ENCODE measurements at regions not wholly inside any gene's neighbourhood (a gene's known extent, or its start where the extent isn't known, plus 50 kb on each side); places are given as distances from the start of the nearest gene placed in this dataset.

DNA sequence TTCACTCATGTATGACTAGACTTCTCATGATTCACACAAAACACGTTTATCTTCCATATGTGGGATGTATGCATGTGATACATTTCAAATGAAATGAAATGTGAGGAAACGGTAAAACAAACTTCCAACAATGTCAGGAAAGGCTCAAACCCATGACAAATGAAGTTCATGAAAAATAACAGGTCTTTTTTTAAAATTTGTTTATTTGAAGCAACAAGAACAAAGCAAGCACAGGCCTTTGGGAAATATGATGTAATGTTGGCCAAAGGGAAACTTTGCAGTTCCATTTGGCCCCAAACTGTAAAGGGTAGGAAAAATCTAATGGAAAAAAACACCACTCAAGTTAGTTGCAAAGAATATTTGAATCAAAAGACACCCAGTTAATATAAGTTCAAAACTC lies 463.8 kb upstream of the ARGLU1 start:
- intact Hi-C loops (cut with DNase I) = no loop called here

DNA sequence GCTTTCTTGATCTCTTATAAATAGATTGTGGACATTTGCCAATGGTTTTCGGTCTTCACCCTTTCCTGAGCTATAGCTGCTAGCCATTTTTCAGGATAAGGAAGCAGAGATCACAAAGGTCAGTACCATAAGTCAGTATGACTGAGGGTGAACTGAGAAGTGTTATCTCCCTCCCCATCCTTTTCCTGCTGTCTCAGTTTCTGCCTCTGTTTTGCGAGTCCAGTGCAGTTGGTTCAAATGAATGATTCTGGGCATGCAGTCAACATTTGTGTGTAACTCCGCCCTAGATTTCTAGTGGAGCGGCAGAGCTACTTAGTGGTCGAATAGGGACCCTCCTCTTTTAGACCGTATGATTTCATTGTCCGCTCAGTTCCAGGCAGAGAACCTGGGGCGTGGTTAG lies 460.8 kb upstream of the ARGLU1 start:
- intact Hi-C loops (cut with DNase I) = no loop called here
- no peak for DNase-seq

More for the DNA sequence above, 463.8 kb upstream of the ARGLU1 start:
- DNase-seq = no peak

DNA sequence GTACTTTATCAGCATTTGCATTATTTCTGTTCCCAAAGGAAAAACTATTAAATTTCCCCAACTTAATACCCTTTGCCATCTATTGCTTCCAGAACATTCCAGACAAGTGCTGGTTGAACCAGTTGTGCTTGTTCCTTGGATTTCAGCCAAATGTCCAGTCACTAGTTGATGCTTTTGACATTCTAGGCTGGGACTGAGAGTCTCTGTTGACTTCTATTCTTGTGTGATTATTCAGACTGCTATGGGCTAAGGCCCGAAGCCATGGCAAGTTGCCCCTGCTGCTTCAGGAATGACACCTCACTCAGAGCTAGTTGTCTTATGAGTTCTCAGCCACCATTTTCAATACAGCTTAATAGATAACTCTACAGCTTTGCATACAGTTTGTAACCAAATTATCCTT lies 458.1 kb upstream of the ARGLU1 start:
- peak in 1 of 42 donors; percentile 12 for DNase-seq
- intact Hi-C loops (cut with DNase I) = no loop called here

DNA sequence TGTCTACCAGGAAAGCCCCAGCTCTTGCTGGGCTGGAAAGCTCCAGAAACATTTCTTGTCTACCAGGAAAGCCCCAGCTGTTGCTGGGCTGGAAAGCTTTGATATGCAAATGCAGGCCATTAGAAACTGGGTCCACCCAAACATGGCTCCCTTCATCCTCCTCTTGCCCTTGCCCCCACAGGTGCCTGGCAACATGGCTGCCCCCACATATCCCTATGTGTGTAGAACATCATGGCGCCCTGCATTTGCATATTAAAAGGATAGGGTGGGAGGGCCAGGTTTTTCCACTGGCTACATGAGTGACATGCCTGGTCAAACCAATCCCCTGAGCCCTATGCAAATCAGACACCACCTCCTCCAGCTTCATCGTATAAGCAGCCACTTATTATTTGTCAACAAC lies 455.4 kb upstream of the ARGLU1 start:
- intact Hi-C loops (cut with DNase I) = no loop called here
- no peak for DNase-seq

DNA sequence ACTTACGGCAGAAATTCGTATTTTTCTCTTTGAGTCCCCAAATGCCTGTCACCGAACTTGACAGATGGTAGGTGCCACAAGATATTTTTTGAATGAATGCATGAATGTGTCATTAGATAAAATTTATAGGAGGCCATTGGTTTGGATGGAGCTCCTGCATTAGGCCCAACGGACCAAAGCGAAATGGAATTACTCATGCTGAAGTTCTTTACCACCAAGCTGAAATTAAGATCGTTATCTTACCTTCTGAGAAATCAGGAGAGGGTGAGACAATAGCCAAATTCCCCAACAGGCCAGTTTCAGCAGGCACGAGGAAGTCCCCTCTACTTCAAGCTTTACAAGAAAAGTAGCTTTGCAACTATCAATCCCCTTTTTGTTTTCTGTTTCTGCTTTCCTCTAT lies 452.5 kb upstream of the ARGLU1 start:
- no peak for DNase-seq
- intact Hi-C loops (cut with DNase I) = no loop called here

DNA sequence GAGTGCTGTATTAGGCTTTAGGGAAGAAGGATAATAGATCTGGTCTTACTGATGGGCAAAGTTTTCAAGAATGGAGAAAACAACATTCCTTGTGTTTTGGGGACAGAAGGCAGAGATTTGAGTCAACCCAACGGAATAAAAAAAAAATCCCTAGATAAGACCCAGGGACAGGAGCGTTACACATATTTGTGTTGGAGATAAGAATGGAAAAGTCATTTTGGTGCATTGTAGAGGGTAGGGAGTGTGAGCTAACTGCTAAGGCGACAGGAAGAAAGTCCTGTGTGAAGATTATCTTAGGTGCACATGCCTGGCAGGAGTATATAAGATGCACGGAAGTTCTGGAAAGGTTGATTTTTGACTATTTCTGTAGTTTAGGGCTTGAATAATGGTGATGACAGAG lies 450.3 kb upstream of the ARGLU1 start:
- no peak for DNase-seq
- intact Hi-C loops (cut with DNase I) = no loop called here

DNA sequence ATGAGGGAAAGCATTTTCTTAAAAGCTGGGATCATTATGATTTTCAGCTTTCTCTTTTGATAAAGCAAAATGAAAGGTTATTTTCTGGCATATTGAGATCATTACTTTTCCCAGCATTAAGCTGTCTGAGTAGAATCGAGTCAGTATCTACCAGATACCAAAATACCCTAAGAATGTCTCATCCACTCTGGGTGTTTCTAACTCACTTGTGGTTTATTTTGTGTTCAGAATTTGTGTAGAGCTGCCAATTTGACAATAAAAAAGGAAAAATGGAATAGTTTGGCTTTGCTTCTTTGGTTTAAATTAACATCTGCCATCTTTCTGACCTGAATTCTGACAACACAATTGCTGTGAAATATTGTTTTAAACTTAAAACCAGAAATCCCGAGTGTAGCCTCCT lies 438.7 kb upstream of the ARGLU1 start:
- intact Hi-C loops (cut with DNase I) = no loop called here
- no peak for DNase-seq

DNA sequence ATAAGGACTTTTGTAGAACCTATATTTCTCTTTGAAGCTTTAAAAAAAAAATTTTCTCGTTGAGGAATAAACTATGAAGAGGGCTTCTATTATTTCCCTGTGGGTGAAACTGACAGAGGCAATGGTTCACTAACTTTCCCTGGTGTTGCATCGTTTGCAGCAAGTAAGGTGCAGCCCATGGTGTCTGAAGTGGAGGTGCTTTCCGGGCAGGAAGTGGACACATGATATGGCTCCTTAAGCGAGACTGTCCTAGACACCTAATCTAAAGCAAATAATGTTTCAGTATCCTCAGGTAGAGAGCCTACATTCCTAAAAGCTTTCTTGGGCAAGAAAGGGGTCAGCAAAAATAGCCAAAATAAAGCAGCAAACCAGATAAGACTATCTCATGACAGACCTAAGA lies 437.6 kb upstream of the ARGLU1 start:
- intact Hi-C loops (cut with DNase I) = no loop called here
- no peak for DNase-seq

DNA sequence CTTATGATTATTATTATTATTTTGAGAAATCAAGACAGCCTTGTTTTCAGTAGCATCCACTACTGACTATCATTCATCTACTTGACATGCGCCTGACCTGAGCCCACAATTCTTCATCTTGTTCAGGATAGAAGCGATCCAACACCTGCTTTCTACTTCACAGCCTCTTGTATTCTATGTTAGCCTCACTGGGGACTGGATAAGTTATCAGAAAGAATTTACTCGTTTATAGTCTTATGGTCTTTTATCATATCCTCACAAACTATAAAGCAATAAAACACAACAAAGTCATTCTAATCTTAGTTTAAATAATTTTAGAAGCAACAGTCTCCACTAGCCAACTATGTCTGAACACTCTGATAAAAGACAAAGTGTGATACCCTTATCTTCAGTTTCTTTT lies 436.0 kb upstream of the ARGLU1 start:
- intact Hi-C loops (cut with DNase I) = no loop called here
- no peak for DNase-seq

DNA sequence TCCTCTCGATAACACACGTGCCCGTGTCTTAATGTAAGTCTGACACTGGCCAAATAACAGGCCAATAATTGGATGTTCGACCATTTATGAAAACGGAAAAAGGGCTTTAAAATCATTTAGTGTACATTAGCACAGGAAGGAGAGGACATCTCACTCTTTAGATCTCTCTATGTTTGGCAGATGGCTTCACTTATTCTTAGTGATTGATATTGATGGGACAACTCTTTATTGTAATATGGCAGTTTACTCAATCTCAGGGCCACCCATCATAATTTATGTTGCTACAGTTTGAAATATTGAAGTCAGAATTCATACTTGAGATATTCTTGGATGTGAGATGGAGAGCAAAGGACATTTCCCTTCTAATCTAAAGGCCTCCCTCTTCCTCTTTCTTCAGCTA lies 430.7 kb upstream of the ARGLU1 start:
- no peak for DNase-seq
- intact Hi-C loops (cut with DNase I) = no loop called here

DNA sequence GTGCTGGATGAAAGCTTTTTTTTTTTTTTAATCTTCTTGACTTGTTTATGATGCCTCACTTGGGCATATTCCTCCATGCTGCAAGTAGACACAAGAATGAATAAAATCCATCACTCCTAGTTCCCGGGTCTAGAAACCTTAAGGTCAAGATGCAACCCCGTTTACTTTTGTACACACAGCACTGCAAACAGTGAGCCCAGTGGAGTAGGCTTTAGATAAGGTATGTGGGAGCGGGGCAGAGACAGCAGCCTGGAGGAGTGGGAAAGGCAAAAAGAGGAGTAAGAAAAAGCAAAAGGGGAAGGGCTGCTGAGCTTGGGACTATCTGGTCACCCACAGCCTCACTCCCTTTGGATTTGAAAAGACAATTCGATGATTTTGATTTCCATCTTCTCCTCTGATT lies 429.8 kb upstream of the ARGLU1 start:
- intact Hi-C loops (cut with DNase I) = no loop called here
- DNase-seq = no peak

DNA sequence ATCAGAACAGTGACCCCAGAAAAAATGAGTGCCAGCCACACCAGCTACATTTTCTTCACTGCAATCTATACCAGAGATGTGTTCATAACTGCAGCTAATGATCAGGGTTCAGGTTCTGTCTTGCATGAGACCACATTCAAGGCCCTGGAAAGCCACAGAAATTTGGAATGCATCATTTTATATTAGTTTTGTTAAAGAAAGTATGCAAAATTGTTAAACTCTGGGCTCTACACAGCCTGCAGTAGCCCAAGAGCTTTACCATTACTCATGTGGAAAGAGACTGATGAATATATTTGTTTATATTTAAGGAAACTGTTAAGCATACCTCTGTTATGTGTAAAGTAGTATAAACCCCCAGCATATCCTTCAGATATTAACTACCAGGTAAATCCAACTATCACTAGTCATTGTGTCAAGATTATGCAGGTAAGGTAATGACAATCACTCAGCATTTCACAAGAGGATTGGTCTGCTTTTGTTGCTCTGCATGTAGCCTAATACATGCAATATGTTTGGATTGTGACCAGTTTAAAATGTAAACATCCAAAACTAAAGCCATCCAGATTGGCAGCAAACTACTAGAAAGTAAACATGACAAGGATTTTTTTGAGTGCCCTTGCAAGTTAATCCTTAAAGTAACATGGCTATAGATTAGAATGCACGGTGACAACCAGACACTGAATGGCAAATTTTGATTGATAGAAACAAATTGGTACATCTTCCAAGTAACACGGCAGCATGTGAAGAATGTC lies 429.1 kb upstream of the ARGLU1 start:
- no peak for DNase-seq
- intact Hi-C loops (cut with DNase I) = no loop called here

DNA sequence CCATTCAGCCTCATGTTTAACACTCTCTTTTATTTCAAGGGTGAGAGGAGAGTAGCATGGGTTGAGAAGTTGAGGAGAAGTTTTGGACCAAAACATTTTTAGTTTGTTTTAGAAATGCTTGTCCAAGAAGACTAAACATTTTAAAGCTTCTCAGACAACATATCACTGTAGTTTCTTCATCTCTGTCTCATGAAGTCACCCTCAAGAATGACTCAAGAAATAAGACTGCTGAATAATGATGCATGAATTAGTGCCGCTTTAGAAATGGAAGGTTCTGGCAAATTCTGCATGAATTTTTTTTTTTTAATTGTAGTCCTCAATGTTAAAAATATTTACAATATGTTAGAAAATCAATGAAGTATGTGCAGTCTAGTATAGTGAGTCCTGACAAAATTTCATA lies 422.7 kb upstream of the ARGLU1 start:
- intact Hi-C loops (cut with DNase I) = no loop called here
- DNase-seq = no peak

DNA sequence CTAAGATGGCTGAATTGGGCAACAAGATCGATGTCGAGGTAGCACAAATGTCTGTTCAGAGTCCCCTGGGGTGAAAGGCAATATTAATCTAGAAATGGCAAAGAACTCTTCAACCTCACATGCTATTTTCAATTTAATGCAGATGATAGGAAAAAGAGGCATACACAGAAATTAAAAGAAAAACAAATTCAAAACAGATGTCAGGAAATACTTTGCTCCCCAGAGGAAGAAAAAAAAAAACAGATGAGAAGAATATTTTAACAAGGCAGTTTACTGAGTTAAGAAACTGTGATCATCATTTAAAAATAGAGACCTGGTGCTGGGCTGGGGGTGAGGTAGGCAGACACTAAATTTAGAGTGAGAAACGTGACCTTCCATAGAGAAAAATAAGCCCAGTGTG lies 421.9 kb upstream of the ARGLU1 start:
- no peak for DNase-seq
- intact Hi-C loops (cut with DNase I) = no loop called here

DNA sequence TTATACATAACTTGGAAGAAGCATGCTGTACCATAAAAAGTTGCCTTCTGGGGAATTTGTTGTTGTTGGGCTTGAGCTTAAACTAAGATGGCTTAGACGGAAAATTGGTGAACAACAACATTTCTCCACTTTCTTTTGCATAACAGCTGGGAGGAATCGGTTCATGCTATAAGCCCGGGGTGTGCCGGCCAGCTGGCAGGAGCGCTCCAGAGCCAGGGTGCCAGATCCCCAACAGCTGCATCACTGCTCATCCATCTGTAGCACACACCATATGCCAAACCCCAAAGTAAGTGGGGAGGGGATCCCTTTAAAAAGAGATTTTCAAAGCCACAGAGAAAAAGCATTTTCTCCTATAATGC lies 419.5 kb upstream of the ARGLU1 start:
- intact Hi-C loops (cut with DNase I) = no loop called here
- DNase-seq = no peak

DNA sequence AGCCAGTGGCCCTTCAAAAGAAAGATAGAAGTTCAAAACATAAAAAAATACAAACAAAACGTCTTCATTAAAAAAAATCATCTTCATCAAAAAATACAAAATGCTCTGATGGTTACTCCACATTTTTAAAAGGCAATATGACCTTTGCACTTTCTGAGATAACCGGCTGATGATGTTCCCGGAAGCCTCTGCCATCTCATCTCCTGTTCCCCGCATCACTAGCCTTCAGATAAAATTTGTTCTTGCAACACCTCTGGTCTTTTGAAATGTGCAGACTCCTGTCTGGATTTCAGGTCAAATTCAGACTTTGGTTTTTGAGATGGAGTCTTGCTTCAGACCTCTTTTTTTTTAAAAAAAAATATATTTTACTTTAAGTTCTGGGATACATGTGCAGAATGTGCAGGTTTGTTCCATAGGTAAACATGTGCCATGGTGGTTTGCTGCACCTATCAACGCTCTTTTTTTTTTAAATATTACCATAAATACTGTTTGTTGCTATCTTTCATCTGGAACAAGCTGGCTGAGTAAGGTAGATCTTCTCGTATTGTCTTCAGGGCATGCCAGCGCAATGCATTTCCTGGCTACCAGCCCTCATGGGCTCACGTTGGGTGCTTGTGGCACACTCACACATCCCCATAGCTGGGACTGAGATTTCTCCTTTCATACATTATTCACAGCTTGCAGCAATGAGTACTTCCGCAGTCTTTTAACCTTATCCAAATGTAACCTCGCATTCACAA lies 418.9 kb upstream of the ARGLU1 start:
- no peak for DNase-seq
- intact Hi-C loops (cut with DNase I) = no loop called here

DNA sequence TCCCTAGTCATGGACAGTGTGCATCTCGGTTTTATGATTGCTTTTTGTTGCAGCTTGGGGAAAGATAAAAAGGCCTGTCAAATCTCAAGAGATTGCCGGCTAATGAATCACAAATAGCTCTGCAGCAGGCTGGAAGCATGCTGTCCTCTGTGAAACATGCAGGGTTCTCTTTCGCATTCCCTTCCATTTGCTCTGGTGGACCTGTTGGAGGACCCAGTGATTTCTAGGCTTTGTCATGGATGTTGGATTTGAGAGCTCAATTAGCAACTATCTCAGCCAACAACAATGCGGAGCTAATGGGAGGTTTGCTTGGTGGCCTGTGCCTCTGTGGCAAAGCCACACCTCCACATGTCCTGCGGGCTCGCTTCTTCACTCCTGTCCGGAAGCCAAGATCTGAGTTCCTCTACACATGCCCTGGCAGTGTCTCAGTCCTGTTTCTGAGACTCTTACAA lies 418.1 kb upstream of the ARGLU1 start:
- intact Hi-C loops (cut with DNase I) = no loop called here
- no peak for DNase-seq

DNA sequence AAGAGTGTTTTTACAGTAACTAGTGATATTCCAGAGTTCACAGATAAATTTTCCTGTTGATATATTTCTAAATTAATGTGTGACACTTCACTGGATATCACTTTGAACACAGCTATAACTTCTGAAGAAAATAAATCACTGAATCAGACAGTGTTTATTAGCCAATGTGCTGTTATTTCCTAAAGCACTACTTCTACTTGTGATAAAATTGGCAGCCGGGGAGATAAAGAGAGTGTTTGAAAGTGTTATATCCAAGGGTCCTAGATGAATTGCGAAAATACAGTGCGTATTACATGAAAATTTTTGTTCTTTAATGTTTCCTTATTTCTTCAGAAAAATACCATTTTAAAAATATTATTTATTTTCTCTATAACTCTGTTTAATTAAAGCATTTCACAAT lies 417.5 kb upstream of the ARGLU1 start:
- intact Hi-C loops (cut with DNase I) = no loop called here
- no peak for DNase-seq

DNA sequence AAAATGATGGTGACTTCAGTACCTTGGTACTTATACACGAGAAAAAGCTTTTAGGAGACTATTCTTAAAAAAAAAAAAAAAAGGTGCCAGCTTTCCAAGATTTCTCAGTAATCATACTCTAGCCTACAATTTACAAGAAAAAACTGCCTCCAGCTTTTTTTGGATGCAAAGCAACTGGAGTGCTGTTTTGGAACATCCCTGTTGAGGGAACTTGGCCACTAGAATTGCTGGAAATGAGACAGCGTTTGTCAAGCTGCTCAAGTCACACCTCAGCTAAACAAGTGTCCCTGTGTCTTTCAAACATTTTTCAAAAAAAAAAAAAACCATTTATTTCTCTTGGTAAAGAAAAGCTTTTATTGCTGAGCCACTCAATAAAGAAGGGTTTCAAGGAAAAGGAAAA lies 413.1 kb upstream of the ARGLU1 start:
- intact Hi-C loops (cut with DNase I) = no loop called here

DNA sequence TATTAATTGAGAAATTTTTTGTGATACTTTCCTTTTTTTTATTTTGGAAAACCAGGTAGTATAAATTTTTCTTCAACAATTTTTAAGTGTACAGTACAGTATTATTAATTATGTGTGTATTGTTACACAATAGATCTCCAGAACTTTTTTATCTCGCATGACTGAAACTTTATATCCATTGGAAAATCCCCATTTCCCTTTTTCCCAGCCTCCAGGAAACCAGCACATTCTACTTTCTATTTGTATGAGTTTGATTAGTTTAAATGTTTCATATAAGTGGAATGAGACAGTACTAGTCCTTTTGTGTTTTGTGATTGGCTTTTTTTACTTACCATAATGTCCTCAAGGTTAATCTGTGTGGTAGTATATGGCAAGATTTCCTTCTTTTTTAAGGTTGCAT lies 399.5 kb upstream of the ARGLU1 start:
- intact Hi-C loops (cut with DNase I) = no loop called here
- DNase-seq = no peak

More for the DNA sequence above, 413.1 kb upstream of the ARGLU1 start:
- peak in 1 of 42 donors; percentile 4 for DNase-seq

DNA sequence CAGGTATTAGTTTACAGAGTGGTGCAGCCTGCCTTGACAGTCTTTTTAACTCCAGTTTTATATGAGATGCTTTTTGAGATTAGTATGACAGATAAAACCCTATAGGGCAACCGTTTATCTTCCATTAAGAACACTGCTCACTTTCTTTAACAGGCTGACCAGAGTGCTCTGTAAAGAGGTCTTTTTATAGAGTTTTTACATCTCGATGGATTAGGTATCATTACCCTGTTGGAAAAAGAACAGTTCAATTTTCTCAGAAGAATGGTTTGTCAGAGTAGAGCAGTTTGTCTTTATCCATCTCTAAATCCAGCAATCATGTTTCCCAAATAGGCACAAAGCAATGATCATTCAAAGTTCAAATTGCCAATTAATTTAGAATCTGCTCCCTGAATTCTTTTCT lies 395.2 kb upstream of the ARGLU1 start:
- DNase-seq = no peak
- intact Hi-C loops (cut with DNase I) = no loop called here
